ENCODE measurements at regions not wholly inside any gene's neighbourhood (a gene's known extent, or its start where the extent isn't known, plus 50 kb on each side); places are given as distances from the start of the nearest gene placed in this dataset.

DNA sequence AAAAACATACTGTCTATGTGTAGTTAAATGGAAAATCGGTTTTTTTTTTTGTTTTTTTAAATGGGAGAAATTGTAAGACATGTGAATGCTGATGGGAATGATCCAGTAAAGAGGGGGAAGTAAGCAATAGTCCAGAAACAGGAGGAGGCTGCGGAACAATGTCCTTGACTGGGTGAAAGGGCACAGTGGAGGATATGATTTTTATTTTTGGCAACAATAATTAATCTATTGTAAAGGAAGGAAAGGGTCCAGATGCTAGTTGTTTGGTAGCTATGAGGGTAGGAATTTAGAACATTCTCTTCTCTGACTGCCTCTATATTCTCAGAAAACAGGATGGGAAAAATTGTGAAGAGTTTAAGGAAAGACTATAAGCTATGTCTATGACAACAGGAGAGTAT, 76.6 kb downstream of the RPL10L start:
- intact Hi-C loops (cut with micrococcal nuclease; ENCODE audit: unreplicated experiment), result no loop called here
- no peak for DNase-seq (ENCODE audit: low spot score)
- H3K4me3 ChIP-seq (ENCODE audit: low read depth, low read length, poor library complexity, severe bottlenecking), result no peak overlapping the region
- TF ChIP-seq, protein P1, sequence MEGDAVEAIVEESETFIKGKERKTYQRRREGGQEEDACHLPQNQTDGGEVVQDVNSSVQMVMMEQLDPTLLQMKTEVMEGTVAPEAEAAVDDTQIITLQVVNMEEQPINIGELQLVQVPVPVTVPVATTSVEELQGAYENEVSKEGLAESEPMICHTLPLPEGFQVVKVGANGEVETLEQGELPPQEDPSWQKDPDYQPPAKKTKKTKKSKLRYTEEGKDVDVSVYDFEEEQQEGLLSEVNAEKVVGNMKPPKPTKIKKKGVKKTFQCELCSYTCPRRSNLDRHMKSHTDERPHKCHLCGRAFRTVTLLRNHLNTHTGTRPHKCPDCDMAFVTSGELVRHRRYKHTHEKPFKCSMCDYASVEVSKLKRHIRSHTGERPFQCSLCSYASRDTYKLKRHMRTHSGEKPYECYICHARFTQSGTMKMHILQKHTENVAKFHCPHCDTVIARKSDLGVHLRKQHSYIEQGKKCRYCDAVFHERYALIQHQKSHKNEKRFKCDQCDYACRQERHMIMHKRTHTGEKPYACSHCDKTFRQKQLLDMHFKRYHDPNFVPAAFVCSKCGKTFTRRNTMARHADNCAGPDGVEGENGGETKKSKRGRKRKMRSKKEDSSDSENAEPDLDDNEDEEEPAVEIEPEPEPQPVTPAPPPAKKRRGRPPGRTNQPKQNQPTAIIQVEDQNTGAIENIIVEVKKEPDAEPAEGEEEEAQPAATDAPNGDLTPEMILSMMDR (conservative IDR thresholded peaks at IDR 0.05; ENCODE audit: low read depth, low read length), result no peak
- TF ChIP-seq EZH2 (IDR thresholded peaks at IDR 0.05; ENCODE audit: borderline replicate concordance, low read depth, low read length, poor library complexity, severe bottlenecking), result no peak
- no peaks in the 10 kb centered on the region for H3K36me3 ChIP-seq (ENCODE audit: insufficient read depth, low read length, poor library complexity, severe bottlenecking)
- POLR2A ChIA-PET (ENCODE audit: low non-redundant PET), result no interaction called here
- H3K27me3 ChIP-seq (replicated peaks; ENCODE audit: insufficient read depth, low read depth, low read length, poor library complexity), result no peaks in the 10 kb centered on the region
- H3K9me3 ChIP-seq (ENCODE audit: low read depth, low read length, poor library complexity, severe bottlenecking), result no peaks in the 10 kb centered on the region
- H3K4me1 ChIP-seq (ENCODE audit: insufficient read depth, low read length, poor library complexity, severe bottlenecking), result no peaks in the 10 kb centered on the region
- no TSS peak for BruUV-seq (replicated peaks)
- H3K27ac ChIP-seq (ENCODE audit: low read depth, low read length, poor library complexity, severe bottlenecking), result no peak overlapping the region
- CTCF ChIA-PET, result no interaction called here

DNA sequence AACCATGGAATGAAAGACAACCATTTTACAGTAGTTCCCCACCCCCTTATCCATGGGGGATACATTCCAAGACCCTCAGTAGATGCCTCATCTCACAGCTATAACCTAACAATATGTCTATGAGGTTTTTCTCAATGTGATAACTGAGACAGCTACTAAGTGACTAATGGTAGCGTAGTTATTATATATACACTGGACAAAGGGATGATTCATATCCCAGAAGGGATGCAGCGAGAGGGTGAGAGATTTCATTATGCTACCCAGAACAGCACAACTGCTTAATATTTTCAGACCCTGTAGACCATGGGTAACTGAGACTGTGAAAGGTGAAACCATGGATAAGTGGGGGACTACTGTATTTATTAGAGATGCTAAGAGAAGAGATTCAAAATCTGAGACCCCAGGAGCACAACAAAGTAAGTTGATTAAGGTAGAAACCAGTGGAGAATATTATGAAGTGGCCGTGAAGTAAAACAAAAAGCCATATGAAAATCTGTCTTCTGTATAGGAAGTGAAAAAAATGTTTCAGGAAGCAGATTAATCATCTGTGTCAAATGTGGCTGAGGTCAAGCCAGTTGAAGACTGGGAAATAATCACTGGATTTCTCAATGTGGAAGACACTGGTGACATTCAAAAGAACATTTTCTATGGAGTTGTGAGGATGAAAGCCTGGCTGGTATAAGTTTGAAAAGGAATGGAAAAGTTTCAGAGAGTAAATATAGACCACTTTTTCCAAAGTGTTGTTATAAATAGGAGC, 77.2 kb downstream of the RPL10L start:
- no peak overlapping the region for H3K27ac ChIP-seq (ENCODE audit: low read depth, low read length, poor library complexity, severe bottlenecking)
- no peaks in the 10 kb centered on the region for H3K9me3 ChIP-seq (ENCODE audit: low read depth, low read length, poor library complexity, severe bottlenecking)
- ChIA-PET POLR2A (ENCODE audit: low non-redundant PET) (no interaction called here), CTCF (no interaction called here)
- intact Hi-C loops (cut with micrococcal nuclease; ENCODE audit: unreplicated experiment), result no loop called here
- BruUV-seq (replicated peaks), result no TSS peak
- H3K4me1 ChIP-seq (ENCODE audit: insufficient read depth, low read length, poor library complexity, severe bottlenecking), result no peaks in the 10 kb centered on the region
- no peak for TF ChIP-seq EZH2 (IDR thresholded peaks at IDR 0.05; ENCODE audit: borderline replicate concordance, low read depth, low read length, poor library complexity, severe bottlenecking)
- TF ChIP-seq, protein P1 (conservative IDR thresholded peaks at IDR 0.05; ENCODE audit: low read depth, low read length), result no peak
- H3K27me3 ChIP-seq (replicated peaks; ENCODE audit: insufficient read depth, low read depth, low read length, poor library complexity), result no peaks in the 10 kb centered on the region
- peak; percentile 53 for DNase-seq (ENCODE audit: low spot score)
- H3K4me3 ChIP-seq (ENCODE audit: low read depth, low read length, poor library complexity, severe bottlenecking), result no peak overlapping the region
- no peaks in the 10 kb centered on the region for H3K36me3 ChIP-seq (ENCODE audit: insufficient read depth, low read length, poor library complexity, severe bottlenecking)

DNA sequence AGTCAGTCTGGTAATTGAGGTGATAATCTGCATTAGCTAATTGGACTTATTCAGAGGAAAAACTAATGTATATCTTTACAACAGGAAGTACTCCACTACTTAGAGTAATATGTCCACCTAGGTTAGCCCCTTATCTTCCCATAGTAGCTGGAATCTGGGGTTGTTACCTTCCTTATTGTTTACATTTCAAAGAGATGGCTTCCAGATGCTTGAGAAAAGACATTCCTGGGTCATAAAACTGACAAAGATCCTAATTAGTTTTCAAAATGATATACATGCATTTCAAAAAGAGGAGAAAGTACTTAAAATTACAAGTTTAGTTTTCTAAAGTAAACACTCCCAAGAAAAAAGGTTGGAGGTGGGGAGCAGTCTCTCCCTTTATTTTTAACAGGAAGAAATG, 78.1 kb downstream of the RPL10L start:
- intact Hi-C loops (cut with micrococcal nuclease; ENCODE audit: unreplicated experiment), result no loop called here
- CTCF ChIA-PET, result no interaction called here
- POLR2A ChIA-PET (ENCODE audit: low non-redundant PET), result no interaction called here
- H3K9me3 ChIP-seq (ENCODE audit: low read depth, low read length, poor library complexity, severe bottlenecking), result no peaks in the 10 kb centered on the region
- H3K36me3 ChIP-seq (ENCODE audit: insufficient read depth, low read length, poor library complexity, severe bottlenecking), result no peaks in the 10 kb centered on the region
- BruUV-seq (replicated peaks), result no TSS peak
- no peak overlapping the region for H3K27ac ChIP-seq (ENCODE audit: low read depth, low read length, poor library complexity, severe bottlenecking)
- no peaks in the 10 kb centered on the region for H3K4me1 ChIP-seq (ENCODE audit: insufficient read depth, low read length, poor library complexity, severe bottlenecking)
- DNase-seq (ENCODE audit: low spot score), result no peak
- TF ChIP-seq, protein P1 (conservative IDR thresholded peaks at IDR 0.05; ENCODE audit: low read depth, low read length), result no peak
- no peaks in the 10 kb centered on the region for H3K27me3 ChIP-seq (replicated peaks; ENCODE audit: insufficient read depth, low read depth, low read length, poor library complexity)
- H3K4me3 ChIP-seq (ENCODE audit: low read depth, low read length, poor library complexity, severe bottlenecking), result no peak overlapping the region

All from A673 (cell line).